RWPE1 (cell line): ENCODE measurements at regions not wholly inside any gene's neighbourhood (a gene's known extent, or its start where the extent isn't known, plus 50 kb on each side); places are given as distances from the start of the nearest gene placed in this dataset.

Source experiments
- CTCF ChIA-PET: fragments of 350-600 bp; sonication (Branson Sonifier 250); formaldehyde crosslinking; extraction: SDS; loops from one replicate; lab custom pipeline; 2021; lab: Yijun Ruan, JAX
- POLR2A ChIA-PET: fragments of 400-600 bp; formaldehyde crosslinking; extraction: SDS; loops from one replicate; lab custom pipeline; 2020; ENCODE audit warnings: antibody characterized with exemption; ENCODE audit not compliant: low non-redundant PET; lab: Yijun Ruan, JAX
- DNase-seq: peaks from one replicate; pipeline ENCODE4 v3.0.0; 2012; ENCODE audit warnings: low spot score
- H3K27ac ChIP-seq: fragments of 450-650 bp; 2 replicates; pipeline ENCODE4 v1.5.1; 2017
- CTCF ChIP-seq: fragments of 450-650 bp; conservative IDR thresholded peaks from 2 replicates; pipeline ENCODE4 v1.5.1; 2017; ENCODE audit warnings: low read depth, mild to moderate bottlenecking

- POLR2A ChIA-PET = no interaction called here
These were observed 842.2 kb downstream of the USP25 start for GRCh38 chr21:16572032-16572431.

GRCh38 chr21:16573578-16573977 is 843.8 kb downstream of the USP25 start:
- no peak for TF ChIP-seq CTCF
- no peak for DNase-seq

More at GRCh38 chr21:16572032-16572431, 842.2 kb downstream of the USP25 start:
- no peak for DNase-seq
- CTCF ChIA-PET = interaction anchor here (1.1 kb wide), 1 partner anchor 47 kb away, joined by 4 read pairs; no protein-coding TSS in a partner anchor
- H3K27ac ChIP-seq = no peak overlapping the region
- no peak for TF ChIP-seq CTCF

GRCh38 chr21:16577975-16578374 is 848.2 kb downstream of the USP25 start:
- no peak for TF ChIP-seq CTCF
- ChIA-PET POLR2A (no interaction called here), CTCF (no interaction called here)
- no peak overlapping the region for H3K27ac ChIP-seq
- no peak for DNase-seq

More at GRCh38 chr21:16573578-16573977, 843.8 kb downstream of the USP25 start:
- ChIA-PET POLR2A (no interaction called here), CTCF (no interaction called here)
- no peak overlapping the region for H3K27ac ChIP-seq

GRCh38 chr21:16578912-16579311 is 849.1 kb downstream of the USP25 start:
- DNase-seq = no peak
- ChIA-PET POLR2A (no interaction called here), CTCF (no interaction called here)
- no peak overlapping the region for H3K27ac ChIP-seq
- TF ChIP-seq CTCF = no peak

GRCh38 chr21:16579538-16579937 is 849.8 kb downstream of the USP25 start:
- POLR2A ChIA-PET = no interaction called here
- CTCF ChIA-PET = no interaction called here
- TF ChIP-seq CTCF = no peak
- H3K27ac ChIP-seq = no peak overlapping the region
- DNase-seq = no peak

- POLR2A ChIA-PET = no interaction called here
These were observed 850.9 kb downstream of the USP25 start for GRCh38 chr21:16580661-16581060.

More at GRCh38 chr21:16580661-16581060, 850.9 kb downstream of the USP25 start:
- no peak for TF ChIP-seq CTCF
- CTCF ChIA-PET = interaction anchor here (0.6 kb wide), 1 partner anchor 126 kb away, joined by 3 read pairs; no protein-coding TSS in a partner anchor
- H3K27ac ChIP-seq = no peak overlapping the region
- DNase-seq = no peak
